NB4 (cell line): ENCODE measurements at regions not wholly inside any gene's neighbourhood (a gene's known extent, or its start where the extent isn't known, plus 50 kb on each side); places are given as distances from the start of the nearest gene placed in this dataset.

ENCODE experiments used
- MAX ChIP-seq: IDR thresholded peaks from 2 replicates; pipeline ENCODE4 v1.6.1; 2011; ENCODE audit warnings: low read depth, low read length
- POLR2A ChIP-seq: IDR thresholded peaks from 2 replicates; pipeline ENCODE4 v1.6.1; 2011; ENCODE audit warnings: mild to moderate bottlenecking; ENCODE audit not compliant: insufficient read length; ENCODE audit errors: extremely low read depth
- TF ChIP-seq, protein P1 (sequence below): IDR thresholded peaks from one replicate; pipeline ENCODE4 v1.5.1; 2012; ENCODE audit warnings: low read depth, low read length

GRCh38 chr5:104739503-104739902 is 1176.9 kb upstream of the NUDT12 start:
- TF ChIP-seq, protein P1, sequence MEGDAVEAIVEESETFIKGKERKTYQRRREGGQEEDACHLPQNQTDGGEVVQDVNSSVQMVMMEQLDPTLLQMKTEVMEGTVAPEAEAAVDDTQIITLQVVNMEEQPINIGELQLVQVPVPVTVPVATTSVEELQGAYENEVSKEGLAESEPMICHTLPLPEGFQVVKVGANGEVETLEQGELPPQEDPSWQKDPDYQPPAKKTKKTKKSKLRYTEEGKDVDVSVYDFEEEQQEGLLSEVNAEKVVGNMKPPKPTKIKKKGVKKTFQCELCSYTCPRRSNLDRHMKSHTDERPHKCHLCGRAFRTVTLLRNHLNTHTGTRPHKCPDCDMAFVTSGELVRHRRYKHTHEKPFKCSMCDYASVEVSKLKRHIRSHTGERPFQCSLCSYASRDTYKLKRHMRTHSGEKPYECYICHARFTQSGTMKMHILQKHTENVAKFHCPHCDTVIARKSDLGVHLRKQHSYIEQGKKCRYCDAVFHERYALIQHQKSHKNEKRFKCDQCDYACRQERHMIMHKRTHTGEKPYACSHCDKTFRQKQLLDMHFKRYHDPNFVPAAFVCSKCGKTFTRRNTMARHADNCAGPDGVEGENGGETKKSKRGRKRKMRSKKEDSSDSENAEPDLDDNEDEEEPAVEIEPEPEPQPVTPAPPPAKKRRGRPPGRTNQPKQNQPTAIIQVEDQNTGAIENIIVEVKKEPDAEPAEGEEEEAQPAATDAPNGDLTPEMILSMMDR = no peak
- TF ChIP-seq MAX (no peak), POLR2A (no peak)
